Dermis blood vessel endothelial cell (primary cell): ENCODE measurements at regions not wholly inside any gene's neighbourhood (a gene's known extent, or its start where the extent isn't known, plus 50 kb on each side); places are given as distances from the start of the nearest gene placed in this dataset.
"Not testable (repeated sequence)": the region's sequence is repeated elsewhere in the genome, so short reads cannot be mapped to it uniquely, and the experiment has no call there.

ENCODE experiments used
- DNase-seq: peaks from one replicate; pipeline ENCODE4 v3.0.0; 2010

GRCh38 chr15:20345401-20345958 lies 196.1 kb downstream of the GOLGA6L6 start:
- no peak for DNase-seq

DNA sequence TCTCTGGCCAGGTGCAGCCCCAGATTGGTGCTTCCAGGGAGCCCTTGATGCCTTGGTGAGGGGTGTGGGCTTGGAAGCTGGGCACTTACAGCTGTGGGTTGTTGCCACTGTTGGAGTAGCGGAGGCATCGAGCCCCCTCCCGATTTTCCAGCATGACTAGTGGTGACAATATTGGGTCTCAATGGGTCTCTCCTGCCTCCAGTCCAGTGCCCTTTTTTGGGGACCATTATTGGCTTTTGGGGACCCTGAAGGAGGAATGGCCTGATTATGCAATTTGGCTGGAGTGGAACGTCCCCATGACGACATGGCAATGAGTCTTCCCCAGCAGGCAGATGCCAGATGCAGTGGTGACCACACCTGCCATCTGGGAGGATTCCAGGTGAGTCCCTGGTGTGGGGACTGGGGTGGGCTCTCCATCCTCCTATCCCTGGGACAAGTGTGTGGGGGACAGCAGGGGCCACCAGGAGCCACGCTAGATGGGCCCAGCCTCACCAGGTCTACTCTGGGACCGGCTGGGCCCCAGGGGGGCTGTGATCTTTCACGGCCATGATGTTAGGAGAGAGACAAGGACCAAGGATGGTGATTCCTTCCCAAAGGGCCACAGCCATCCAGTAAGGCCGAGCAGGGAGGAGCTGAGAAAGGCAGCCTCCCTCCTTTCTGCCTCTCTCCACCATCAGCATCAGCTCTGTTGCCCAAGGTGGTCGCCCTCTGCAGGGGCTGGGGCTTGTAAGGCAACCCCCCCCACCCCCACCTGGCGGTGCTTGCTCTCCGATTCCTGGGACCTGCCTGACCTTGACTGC lies 196.8 kb downstream of the GOLGA6L6 start:
- DNase-seq = no peak

DNA sequence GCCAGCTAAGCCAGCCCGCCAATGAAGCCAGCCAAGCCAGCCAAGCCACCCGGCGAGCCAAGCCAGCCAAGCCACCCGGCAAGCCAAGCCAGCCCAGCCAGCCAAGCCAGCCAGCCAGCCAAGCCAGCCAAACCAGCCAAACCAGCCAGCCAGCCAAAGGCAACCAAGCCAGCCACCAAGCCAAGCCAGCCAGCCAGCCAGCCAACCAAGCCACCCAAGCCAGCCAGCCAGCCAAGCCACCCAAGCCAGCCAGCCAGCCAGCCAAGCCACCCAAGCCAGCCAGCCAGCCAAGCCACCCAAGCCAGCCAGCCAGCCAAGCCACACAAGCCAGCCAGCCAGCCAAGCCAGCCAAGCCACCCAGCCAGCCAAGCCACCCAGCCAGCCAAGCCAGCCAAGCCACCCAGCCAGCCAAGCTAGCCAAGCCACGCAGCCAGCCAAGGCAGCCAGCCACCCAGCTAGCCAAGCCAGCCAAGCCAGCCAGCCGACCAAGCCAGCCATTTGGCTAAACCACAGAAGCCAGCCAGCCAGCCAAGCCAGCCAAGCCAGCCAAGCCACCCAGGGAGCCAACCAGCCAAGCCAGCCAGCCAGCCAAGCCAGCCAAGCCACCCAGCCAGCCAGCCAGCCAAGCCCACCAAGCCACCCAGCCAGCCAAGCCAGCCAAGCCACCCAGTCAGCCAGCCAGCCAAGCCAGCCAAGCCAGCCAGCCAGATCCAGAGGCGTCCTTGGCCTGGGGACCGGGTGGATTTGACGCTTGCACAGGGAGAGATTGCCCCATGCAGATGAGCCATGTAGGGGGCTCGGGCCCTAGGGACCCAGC lies 198.0 kb downstream of the GOLGA6L6 start:
- DNase-seq = not testable (repeated sequence)

DNA sequence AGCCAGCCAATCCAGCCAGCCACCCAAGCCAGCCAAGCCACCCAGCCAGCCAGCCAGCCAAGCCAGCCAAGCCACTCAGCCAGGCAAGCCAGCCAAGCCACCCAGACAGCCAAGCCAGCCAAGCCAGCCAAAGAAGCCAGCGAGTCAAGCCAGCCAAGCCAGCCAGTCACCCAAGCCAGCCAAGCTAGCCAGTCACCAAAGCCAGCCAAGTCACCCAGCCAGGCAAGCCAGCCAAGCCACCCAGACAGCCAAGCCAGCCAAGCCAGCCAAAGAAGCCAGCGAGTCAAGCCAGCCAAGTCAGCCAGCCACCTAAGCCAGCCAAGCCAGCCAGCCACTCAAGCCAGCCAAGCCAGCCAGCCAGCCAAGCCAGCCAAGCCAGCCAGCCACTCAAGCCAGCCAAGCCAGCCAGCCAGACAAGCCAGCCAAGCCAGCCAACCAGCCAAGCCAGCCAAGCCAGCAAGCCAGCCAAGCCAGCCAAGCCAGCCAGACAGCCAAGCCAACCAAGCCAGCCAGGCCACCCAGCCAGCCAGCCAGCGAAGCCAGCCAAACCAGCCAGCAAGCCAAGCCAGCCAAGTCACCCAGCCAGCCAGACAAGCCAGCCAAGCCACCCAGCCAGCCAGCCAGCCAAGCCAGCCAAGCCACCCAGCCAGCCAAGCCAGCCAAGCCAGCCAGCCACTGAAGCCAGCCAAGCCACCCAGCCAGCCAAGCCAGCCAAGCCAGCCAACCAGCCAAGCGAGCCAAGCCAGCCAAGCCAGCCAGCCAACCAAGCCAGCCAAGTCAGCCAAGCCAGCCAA lies 198.8 kb downstream of the GOLGA6L6 start:
- not testable (repeated sequence) for DNase-seq

GRCh38 chr15:20341901-20342600 lies 199.5 kb downstream of the GOLGA6L6 start:
- peak; percentile 33 for DNase-seq

DNA sequence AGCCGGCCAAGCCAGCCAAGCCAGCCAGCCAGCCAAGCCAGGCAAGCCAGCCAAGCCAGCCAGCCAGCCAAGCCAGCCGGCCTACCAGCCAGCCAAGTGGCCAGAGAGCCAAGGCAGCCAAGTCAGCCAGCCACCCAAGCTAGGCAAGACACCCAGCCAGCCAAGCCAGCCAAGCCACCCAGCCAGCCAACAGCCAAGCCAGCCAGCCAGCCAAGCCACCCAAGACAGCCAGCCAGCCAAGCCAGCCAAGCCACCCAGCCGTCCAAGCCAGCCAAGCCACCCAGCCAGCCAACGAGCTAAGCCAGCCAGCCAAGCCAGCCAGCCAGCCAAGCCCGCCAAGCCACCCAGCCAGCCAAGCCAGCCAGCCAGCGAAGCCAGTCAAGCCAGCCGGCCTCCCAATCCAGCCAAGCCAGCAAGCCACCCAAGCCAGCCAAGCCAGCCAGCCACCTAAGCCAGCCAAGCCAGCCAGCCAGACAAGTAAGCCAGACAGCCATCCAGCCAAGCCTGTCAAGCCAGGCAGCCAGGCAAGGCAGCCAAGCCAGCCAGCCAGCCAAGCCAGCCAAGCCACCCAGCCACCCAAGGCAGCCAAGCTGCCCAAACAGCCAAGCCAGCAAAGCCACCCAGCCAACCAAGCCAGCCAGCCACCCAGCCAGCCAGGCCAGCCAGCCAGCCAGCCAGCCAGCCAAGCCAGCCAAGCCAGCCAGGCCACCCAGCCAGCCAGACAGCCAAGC lies 200.5 kb downstream of the GOLGA6L6 start:
- DNase-seq = peak; percentile 45

DNA sequence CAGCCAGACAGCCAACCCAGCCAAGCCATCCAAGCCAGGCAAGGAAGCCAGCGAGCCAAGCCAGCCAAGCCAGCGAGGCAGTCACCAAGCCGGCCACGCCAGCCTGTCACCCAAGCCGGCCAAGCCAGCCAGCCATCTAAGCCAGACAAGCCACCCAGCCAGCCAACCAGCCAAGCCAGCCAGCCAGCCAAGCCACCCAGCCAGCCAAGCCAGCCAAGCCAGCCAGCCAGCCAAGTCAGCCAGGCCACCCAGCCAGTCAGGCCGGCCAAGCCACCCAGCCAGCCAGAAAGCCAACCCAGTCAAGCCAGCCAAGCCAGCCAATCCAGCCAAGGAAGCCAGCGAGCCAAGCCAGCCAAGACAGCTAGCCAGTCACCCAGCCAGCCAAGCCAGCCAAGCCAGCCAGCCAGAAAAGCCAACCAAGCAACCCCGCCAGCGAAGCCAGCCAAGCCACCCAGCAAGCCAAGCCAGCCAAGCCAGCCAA lies 201.2 kb downstream of the GOLGA6L6 start:
- no peak for DNase-seq

- peak; percentile 1 for DNase-seq
Observed at GRCh38 chr15:20339086-20339791, 202.4 kb downstream of the GOLGA6L6 start.

- not testable (repeated sequence) for DNase-seq
Observed at GRCh38 chr15:20338671-20339070, 202.9 kb downstream of the GOLGA6L6 start.

DNA sequence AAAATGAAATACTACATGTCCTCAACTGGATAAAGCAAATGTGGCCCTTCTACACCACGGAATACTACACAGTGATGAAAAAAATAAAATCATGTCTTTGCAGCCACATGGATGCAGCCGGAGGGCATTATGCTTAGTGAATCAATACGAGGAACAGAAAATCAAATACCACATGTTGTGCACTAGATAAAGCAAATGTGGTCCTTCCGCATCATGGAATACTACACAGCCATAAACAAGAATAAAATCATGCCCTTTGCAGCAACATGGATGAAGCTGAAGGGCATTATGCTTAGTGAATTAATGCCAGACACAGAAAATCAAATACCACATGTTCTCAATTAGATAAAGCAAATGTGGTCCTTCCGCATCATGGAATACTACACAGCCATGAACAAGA lies 204.4 kb downstream of the GOLGA6L6 start:
- DNase-seq = not testable (repeated sequence)

DNA sequence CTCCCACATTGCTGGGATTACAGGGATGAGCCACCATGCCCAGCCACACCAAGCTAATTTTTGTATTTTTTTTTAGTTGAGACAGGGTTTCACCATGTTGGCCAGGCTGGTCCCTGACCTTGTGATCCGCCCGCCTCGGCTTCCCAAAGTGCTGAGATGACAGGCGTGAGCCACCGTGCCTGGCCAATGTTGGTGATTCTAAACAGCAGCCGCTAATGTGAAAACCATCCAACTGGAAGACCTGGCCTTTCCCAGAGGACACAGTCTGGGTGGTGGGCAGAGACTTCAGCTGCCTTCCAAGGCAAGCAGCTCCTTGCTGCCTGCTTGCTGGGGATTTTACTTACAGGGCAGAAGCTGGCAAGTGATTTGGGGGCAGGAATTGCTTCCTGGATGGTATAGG lies 207.1 kb downstream of the GOLGA6L6 start:
- not testable (repeated sequence) for DNase-seq

DNA sequence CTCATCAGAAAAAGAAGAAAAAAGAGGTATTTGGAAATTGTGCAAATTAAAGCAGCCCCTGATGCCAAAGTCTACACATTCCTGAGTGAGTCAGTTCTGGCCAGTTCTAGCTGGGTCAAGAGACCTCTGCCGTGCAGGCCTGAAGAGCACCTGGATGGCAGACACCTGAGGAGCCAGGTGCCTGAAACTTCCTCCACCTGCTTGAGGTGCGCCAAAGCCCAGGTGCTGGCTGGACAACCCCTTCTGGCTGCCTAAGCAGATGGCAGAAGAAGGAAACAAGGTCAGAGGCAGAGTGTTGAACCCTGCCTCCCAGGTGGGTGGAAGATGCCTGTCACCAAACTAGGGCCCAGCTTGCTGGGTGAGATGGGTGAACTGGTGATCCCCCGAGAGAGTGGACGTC lies 215.8 kb downstream of the GOLGA6L6 start:
- not testable (repeated sequence) for DNase-seq

DNA sequence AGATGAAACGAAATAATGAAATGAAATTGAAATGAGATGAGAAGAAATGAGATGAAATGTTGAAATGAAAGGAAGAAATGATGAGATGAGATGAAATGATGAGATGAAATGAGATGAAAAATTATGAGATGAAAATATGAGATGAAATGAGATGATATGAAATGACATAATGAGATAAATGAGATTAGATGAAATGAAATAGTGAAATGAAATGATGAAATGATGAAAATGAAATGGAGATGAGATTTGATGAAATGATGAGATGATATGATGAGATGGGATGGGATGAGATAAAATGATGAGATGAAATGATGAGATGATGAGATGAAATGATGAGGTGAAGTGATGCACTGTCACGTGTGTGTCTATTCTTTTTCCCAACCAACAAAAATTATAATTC lies 224.5 kb downstream of the GOLGA6L6 start:
- DNase-seq = not testable (repeated sequence)

GRCh38 chr15:20311014-20311680 lies 230.5 kb downstream of the GOLGA6L6 start:
- DNase-seq = not testable (repeated sequence)

DNA sequence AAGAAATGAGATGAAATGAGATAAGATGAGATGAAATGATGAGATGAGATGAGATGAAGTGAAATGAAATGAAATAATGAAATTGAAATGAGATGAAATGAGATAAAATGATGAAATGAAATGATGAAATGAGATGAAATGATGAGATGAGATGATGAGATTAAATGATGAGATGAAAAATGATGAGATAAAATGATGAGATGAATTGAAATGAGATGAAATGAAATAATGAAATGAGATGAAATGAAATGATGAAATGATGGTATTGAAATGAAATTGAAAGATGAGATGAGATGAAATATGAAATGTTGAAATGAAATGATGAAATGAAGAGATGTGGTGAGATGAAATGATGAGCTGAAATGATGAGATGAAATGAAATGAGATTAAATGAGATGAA lies 231.0 kb downstream of the GOLGA6L6 start:
- no peak for DNase-seq

DNA sequence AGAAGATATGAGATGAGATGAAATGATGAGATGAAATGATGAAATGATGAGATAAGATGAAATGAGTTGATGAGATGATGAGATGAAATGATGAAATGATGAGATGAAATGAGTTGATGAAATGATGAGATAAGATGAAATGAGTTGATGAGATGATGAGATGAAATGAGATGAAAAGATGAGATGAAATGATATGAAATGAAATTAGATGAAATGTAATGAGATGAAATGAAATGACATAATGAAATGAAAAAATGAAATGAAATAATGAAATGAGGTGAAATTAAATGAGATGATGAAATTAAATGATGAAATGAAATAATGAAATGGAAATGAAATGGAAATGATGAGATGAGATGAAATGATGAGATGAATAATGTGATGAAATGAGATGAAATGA lies 231.6 kb downstream of the GOLGA6L6 start:
- DNase-seq = not testable (repeated sequence)

DNA sequence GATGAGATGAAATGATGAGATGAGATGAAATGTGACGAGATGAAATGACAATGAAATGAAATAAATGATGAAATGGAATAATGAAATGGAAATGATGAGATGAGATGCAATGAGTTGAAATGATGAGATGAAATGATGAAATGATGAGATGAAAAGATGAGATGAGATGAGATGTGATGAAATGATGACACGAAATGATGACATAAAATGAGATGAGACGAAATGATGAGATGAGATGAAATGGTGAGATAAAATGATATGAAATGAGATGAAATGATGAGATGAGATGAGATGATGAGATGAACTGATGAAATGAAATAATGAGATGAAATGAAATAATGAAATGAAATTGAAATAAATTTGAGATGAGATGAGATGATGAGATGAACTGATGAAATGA lies 232.2 kb downstream of the GOLGA6L6 start:
- DNase-seq = not testable (repeated sequence)

- DNase-seq = not testable (repeated sequence)
Observed at GRCh38 chr15:20308027-20308690, 233.4 kb downstream of the GOLGA6L6 start.

GRCh38 chr15:20307137-20307536 lies 234.5 kb downstream of the GOLGA6L6 start:
- DNase-seq = not testable (repeated sequence)
